Aorta (tissue), 5 donors: ENCODE measurements at regions not wholly inside any gene's neighbourhood (a gene's known extent, or its start where the extent isn't known, plus 50 kb on each side); places are given as distances from the start of the nearest gene placed in this dataset.

Experiments
- ATAC-seq: fragments of 200-7000 bp; cut with Tn5 transposase; one replicate; pipeline ENCODE4 v1.9.1; 2022; ENCODE audit warnings: moderate library complexity; ENCODE audit not compliant: low FRiP score
- DNase-seq, 2 donors: peaks; one replicate each; pipeline ENCODE4 v3.0.0-alpha.2; 2020
- H3K27ac ChIP-seq, 2 donors: one replicate each; pipeline ENCODE4 v1.5.1; 2013; ENCODE audit warnings: low read length in 2 of 2, mild to moderate bottlenecking in 2 of 2, moderate library complexity in 2 of 2, control low read depth in 1 of 2, inconsistent platforms in 1 of 2, low read depth in 1 of 2
- H3K27me3 ChIP-seq, 2 donors: one replicate each; pipeline ENCODE4 v1.6.1; 2013; ENCODE audit warnings: control low read depth in 1 of 2, low read length in 1 of 2, mild to moderate bottlenecking in 1 of 2, moderate library complexity in 1 of 2; ENCODE audit not compliant: insufficient read depth in 2 of 2, control insufficient read depth in 1 of 2
- H3K36me3 ChIP-seq, 2 donors: one replicate each; pipeline ENCODE4 v1.6.1; 2013; ENCODE audit warnings: control low read depth in 1 of 2, low read length in 1 of 2, mild to moderate bottlenecking in 1 of 2; ENCODE audit not compliant: insufficient read depth in 2 of 2, control insufficient read depth in 1 of 2
- H3K4me1 ChIP-seq, 2 donors: one replicate each; pipeline ENCODE4 v1.6.1; 2013; ENCODE audit warnings: low read length in 2 of 2, control low read depth in 1 of 2, mild to moderate bottlenecking in 1 of 2, moderate library complexity in 1 of 2; ENCODE audit not compliant: insufficient read depth in 2 of 2, control insufficient read depth in 1 of 2
- H3K4me3 ChIP-seq, 2 donors: one replicate each; pipeline ENCODE4 v1.5.1; 2013; ENCODE audit warnings: low read length in 2 of 2, control low read depth in 1 of 2, mild to moderate bottlenecking in 1 of 2
- H3K9me3 ChIP-seq: one replicate; pipeline ENCODE4 v1.6.1; 2013; ENCODE audit warnings: mild to moderate bottlenecking, low read length; ENCODE audit not compliant: control insufficient read depth
- WGBS, 2 donors: extraction: QIAGEN DNeasy Blood & Tissue Kit; methylation state at CpG; one replicate each; pipeline ENCODE4 v1.1.7; 2013; 5-methylcytosine and 5-hydroxymethylcytosine counted together
- intact Hi-C, 2 donors: fragments of 100-400 bp; cut with DNase I; formaldehyde crosslinking; loops; one replicate each; pipeline versions ENCODE4 v1.14.2 to v1.15.0; 2022
- donor health status: healthy with polysubstance abuse.
- donor health status: Bipolar disorder and iron deficiency.
- donor health status: DM: no; HTN: no; CAD: no.
- donor health status: DM: no; HTN: no; CAD: no.
- donor health status: DM: yes; HTN: yes; CAD: no.

DNA sequence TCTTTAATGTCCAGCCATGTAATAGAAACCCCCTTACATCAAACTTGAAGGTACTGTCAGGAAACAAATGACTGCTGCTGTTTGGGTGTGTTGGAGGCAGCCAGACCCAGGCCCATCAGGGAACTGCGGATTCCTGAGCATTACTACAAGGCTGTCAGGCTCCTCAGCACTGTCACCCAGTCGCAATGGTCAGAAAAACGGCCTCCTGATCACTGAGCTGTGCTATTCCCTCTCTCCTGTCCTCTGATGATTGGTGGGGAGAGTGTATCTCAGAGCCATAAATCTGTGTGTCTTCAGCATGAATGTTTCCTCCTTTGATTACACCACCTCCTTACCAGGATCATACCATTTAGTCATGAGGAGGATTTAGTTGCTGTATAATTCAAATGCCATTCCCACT lies 135.2 kb upstream of the GADL1 start:
- H3K9me3 ChIP-seq: peaks cover 6% of the 10 kb centered on the region
- H3K4me3 ChIP-seq: no peak overlapping the region
- H3K36me3 ChIP-seq: no peaks in the 10 kb centered on the region
- DNase-seq (no peak), ATAC-seq (no peak)
- H3K27me3 ChIP-seq: no peaks in the 10 kb centered on the region
- H3K27ac ChIP-seq: no peak overlapping the region
- no peaks in the 10 kb centered on the region for H3K4me1 ChIP-seq
- 92 to 93% methylated on average over 3 of the region's 3 CpGs for WGBS, 2 donors
- intact Hi-C loops: no loop called here

- Histone ChIP-seq H3K4me3 (no peak overlapping the region), H3K36me3 (no peaks in the 10 kb centered on the region), H3K4me1 (no peaks in the 10 kb centered on the region), H3K9me3 (peaks cover 2% of the 10 kb centered on the region), H3K27ac (no peak overlapping the region), H3K27me3 (no peaks in the 10 kb centered on the region)
- DNase-seq (no peak), ATAC-seq (no peak)
- WGBS, 2 donors: 74 to 84% methylated on average over 1 of the region's 1 CpG
- intact Hi-C loops: no loop called here
Observed at GRCh38 chr3:31035681-31036080, 141.2 kb upstream of the GADL1 start.

DNA sequence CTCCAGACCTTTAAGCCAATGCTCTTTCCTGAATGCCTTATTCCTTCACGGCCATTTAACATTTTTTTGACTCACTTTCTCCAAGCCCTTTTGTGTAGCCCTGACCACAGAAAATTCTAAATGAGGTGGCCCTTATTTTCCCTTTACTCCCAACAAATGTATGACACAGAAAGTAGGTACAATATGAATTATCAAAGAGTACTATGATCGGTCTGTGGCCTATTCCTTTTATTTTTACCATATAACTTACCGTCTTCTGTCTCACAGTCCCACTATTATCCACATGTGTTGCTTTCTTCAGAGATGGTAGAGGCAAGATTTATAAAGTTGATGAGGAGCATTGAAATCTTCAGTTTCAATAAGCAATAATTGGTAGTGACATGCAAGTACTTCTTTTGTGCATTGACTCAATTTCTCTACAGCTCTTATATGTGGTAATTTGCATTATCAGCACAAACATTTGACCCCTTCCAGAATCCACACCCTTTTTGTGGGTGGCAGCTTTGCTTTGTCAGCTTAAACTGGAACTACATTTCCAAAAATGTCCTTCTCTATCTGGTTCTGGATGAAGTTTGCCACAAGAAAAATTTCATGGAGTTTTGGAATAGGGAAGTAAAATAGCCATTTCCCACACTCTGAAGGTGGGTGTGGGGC lies 143.8 kb upstream of the GADL1 start:
- Histone ChIP-seq H3K4me1 (no peaks in the 10 kb centered on the region), H3K27ac (no peak overlapping the region), H3K9me3 (peaks cover 2% of the 10 kb centered on the region), H3K27me3 (no peaks in the 10 kb centered on the region), H3K4me3 (no peak overlapping the region), H3K36me3 (no peaks in the 10 kb centered on the region)
- ATAC-seq (no peak), DNase-seq (no peak)
- intact Hi-C loops: no loop called here
- 96 to 98% methylated on average over 3 of the region's 3 CpGs for WGBS, 2 donors

- Histone ChIP-seq H3K36me3 (no peaks in the 10 kb centered on the region), H3K4me1 (no peaks in the 10 kb centered on the region), H3K9me3 (peaks cover 2% of the 10 kb centered on the region), H3K27me3 (no peaks in the 10 kb centered on the region), H3K27ac (no peak overlapping the region), H3K4me3 (no peak overlapping the region)
- ATAC-seq: no peak
- DNase-seq: no peak
- 91 to 94% methylated on average over 1 of the region's 1 CpG for WGBS, 2 donors
- intact Hi-C loops: no loop called here
Observed at GRCh38 chr3:31039145-31039544, 144.7 kb upstream of the GADL1 start.

DNA sequence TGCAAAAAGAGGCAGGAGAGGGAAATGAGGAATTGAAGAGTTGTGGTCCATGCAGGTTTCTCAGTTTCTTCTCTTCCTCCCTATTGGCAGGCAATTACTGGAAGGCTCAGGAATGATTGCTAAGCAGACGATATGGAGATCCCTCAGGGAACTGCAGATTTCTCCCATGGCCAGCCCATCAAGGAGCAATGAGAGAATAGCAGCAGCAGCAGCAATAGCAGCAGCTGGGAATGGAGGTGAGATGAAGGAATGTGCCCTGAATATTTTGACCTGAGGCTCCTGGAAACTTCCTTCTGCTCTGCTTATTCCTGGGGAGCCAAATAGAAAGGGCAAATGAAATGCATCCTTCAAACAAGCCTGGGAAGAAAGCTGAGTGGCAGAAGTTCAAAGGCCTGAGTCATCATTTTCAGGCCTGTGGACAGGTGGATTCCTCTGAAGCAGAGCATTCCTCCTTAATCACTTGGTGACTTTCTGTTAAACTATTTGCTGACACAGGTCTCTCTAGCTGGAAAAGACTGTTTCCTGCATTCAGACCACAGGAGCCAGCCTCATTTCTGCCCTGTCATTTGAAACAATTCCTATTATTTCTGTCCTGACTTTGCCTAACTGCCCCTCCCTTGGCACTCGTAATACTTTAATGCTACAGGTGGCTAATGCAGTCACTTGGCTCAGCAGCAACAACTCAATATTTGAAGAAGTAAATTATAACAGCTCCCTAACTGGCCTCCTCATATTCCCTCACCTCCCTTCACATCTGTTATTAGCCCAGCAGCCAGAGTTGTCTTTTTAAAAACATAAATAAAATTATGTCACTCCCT lies 146.9 kb upstream of the GADL1 start:
- no peaks in the 10 kb centered on the region for H3K4me1 ChIP-seq
- no peak for ATAC-seq
- intact Hi-C loops: no loop called here
- DNase-seq: no peak
- no peak overlapping the region for H3K4me3 ChIP-seq
- no peak overlapping the region for H3K27ac ChIP-seq
- no peaks in the 10 kb centered on the region for H3K36me3 ChIP-seq
- 59 to 69% methylated on average over 2 of the region's 2 CpGs for WGBS, 2 donors
- H3K27me3 ChIP-seq: no peaks in the 10 kb centered on the region
- H3K9me3 ChIP-seq: no peaks in the 10 kb centered on the region

DNA sequence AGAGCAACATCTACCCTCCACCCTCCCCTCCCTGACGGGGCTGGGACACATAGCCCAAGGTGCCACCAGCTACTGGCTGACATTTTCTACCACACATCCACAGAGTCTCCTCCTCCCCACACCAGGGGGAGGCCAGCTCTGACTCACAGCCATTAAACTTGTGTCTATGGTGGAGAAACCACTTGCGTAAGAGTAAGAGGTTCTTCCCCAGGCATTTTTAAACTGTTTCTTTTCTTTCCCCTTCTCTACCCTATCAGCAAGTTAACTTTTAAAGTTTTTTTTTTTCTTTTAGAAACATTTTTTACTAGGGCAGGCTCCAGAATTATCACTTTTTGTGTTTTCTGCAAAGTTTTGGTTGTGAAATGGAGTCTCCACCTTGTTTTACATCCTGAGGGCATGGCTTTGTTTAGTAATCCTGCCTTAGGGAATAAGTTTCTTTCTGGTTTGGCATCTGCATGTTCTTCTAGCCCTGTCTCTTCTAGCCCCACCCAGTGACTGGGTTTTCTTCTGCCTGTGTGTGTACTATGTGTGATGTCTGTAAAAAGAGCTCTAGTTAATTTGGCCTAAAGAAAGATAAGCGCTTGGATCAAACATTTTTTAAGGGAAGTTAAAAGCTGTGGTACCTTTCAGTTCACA lies 148.8 kb upstream of the GADL1 start:
- no peaks in the 10 kb centered on the region for H3K27me3 ChIP-seq
- no peaks in the 10 kb centered on the region for H3K9me3 ChIP-seq
- no peaks in the 10 kb centered on the region for H3K36me3 ChIP-seq
- no peak overlapping the region for H3K27ac ChIP-seq
- DNase-seq (peak in 1 of 2 donors; percentile 48), ATAC-seq (no peak)
- no peak overlapping the region for H3K4me3 ChIP-seq
- intact Hi-C loops: no loop called here
- H3K4me1 ChIP-seq: no peaks in the 10 kb centered on the region
- WGBS, 2 donors: 83 to 98% methylated on average over 3 of the region's 3 CpGs

- WGBS, 2 donors: 89 to 93% methylated on average over 3 of the region's 3 CpGs
- no peaks in the 10 kb centered on the region for H3K27me3 ChIP-seq
- DNase-seq (no peak), ATAC-seq (no peak)
- no peak overlapping the region for H3K27ac ChIP-seq
- intact Hi-C loops: no loop called here
- no peak overlapping the region for H3K4me3 ChIP-seq
- no peaks in the 10 kb centered on the region for H3K36me3 ChIP-seq
- H3K4me1 ChIP-seq: no peaks in the 10 kb centered on the region
- H3K9me3 ChIP-seq: no peaks in the 10 kb centered on the region
Observed at GRCh38 chr3:31047673-31048072, 153.2 kb upstream of the GADL1 start.

- no peak for DNase-seq
- intact Hi-C loops: no loop called here
- Histone ChIP-seq H3K27me3 (no peaks in the 10 kb centered on the region), H3K4me3 (no peak overlapping the region), H3K4me1 (no peaks in the 10 kb centered on the region), H3K36me3 (no peaks in the 10 kb centered on the region), H3K27ac (no peak overlapping the region), H3K9me3 (no peaks in the 10 kb centered on the region)
- WGBS, 2 donors: 89 to 93% methylated on average over 2 of the region's 2 CpGs
- no peak for ATAC-seq
Observed at GRCh38 chr3:31048143-31048542, 153.7 kb upstream of the GADL1 start.

GRCh38 chr3:31050296-31050695 lies 155.8 kb upstream of the GADL1 start:
- H3K4me1 ChIP-seq: no peaks in the 10 kb centered on the region
- DNase-seq (no peak), ATAC-seq (no peak)
- H3K27ac ChIP-seq: no peak overlapping the region
- H3K27me3 ChIP-seq: no peaks in the 10 kb centered on the region
- intact Hi-C loops: no loop called here
- no peak overlapping the region for H3K4me3 ChIP-seq
- no peaks in the 10 kb centered on the region for H3K36me3 ChIP-seq
- no peaks in the 10 kb centered on the region for H3K9me3 ChIP-seq
